MM.1S (cell line): ENCODE measurements at regions not wholly inside any gene's neighbourhood (a gene's known extent, or its start where the extent isn't known, plus 50 kb on each side); places are given as distances from the start of the nearest gene placed in this dataset.
"Not testable (repeated sequence)": the region's sequence is repeated elsewhere in the genome, so short reads cannot be mapped to it uniquely, and the experiment has no call there.

Experiments
- DNase-seq: peaks from one replicate; pipeline ENCODE4 v3.0.0-alpha.2; 2015
- H2AFZ ChIP-seq: fragments of 300-600 bp; sonication (generic); 2 replicates; pipeline ENCODE4 v1.6.0; 2016; ENCODE audit warnings: antibody characterized with exemption, low read length
- H3F3A ChIP-seq: fragments of 300-600 bp; sonication (generic); 2 replicates; pipeline ENCODE4 v1.6.1; 2016; ENCODE audit warnings: mild to moderate bottlenecking, antibody characterized with exemption, low read length, moderate library complexity, mixed read lengths; ENCODE audit not compliant: insufficient read depth
- H3K27ac ChIP-seq: fragments of 300-600 bp; sonication (generic); 2 replicates; pipeline ENCODE4 v1.5.1; 2016; ENCODE audit warnings: mild to moderate bottlenecking, low read length
- H3K27me3 ChIP-seq: fragments of 300-600 bp; sonication (generic); replicated peaks from 2 replicates; pipeline ENCODE4 v1.6.0; 2016; ENCODE audit warnings: low read length; ENCODE audit not compliant: insufficient read depth
- H3K36me3 ChIP-seq: fragments of 300-600 bp; sonication (generic); replicated peaks from 2 replicates; pipeline ENCODE4 v1.6.1; 2016; ENCODE audit warnings: mild to moderate bottlenecking, low read length, mixed read lengths; ENCODE audit not compliant: insufficient read depth
- H3K4me1 ChIP-seq: fragments of 300-600 bp; sonication (generic); 2 replicates; pipeline ENCODE4 v1.6.1; 2016; ENCODE audit warnings: low read length, mixed read lengths
- H3K4me2 ChIP-seq: fragments of 300-600 bp; sonication (generic); 2 replicates; pipeline ENCODE4 v1.6.0; 2016; ENCODE audit warnings: low read depth, low read length
- H3K4me3 ChIP-seq: fragments of 300-600 bp; sonication (generic); 2 replicates; pipeline ENCODE4 v1.5.1; 2016; ENCODE audit warnings: low read length, mixed read lengths
- H3K79me2 ChIP-seq: fragments of 300-600 bp; sonication (generic); 2 replicates; pipeline ENCODE4 v1.6.1; 2016; ENCODE audit warnings: mixed run types, low read length, mixed read lengths
- H3K9ac ChIP-seq: fragments of 300-600 bp; sonication (generic); 2 replicates; pipeline ENCODE4 v1.6.1; 2016; ENCODE audit warnings: low read length, mixed read lengths
- H3K9me2 ChIP-seq: fragments of 300-600 bp; sonication (generic); replicated peaks from 2 replicates; pipeline ENCODE4 v1.6.1; 2016; ENCODE audit warnings: mild to moderate bottlenecking, low read length, mixed read lengths; ENCODE audit not compliant: insufficient read depth
- H3K9me3 ChIP-seq: fragments of 300-600 bp; sonication (generic); replicated peaks from 2 replicates; pipeline ENCODE4 v1.6.1; 2016; ENCODE audit warnings: mild to moderate bottlenecking, low read length, mixed read lengths; ENCODE audit not compliant: insufficient read depth
- H4K20me1 ChIP-seq: fragments of 300-600 bp; sonication (generic); 2 replicates; pipeline ENCODE4 v1.6.1; 2016; ENCODE audit warnings: mild to moderate bottlenecking, low read length, moderate library complexity, mixed read lengths; ENCODE audit not compliant: insufficient read depth
- CTCF ChIP-seq: fragments of 300-600 bp; sonication (generic); IDR thresholded peaks from 2 replicates; pipeline ENCODE4 v1.5.1; 2016; ENCODE audit warnings: antibody characterized with exemption, low read length, mixed read lengths
- EZH2 ChIP-seq: fragments of 300-600 bp; sonication (generic); optimal IDR thresholded peaks from 2 replicates; pipeline ENCODE3; 2017; ENCODE audit warnings: low read depth, mild to moderate bottlenecking, antibody characterized with exemption, low read length, mixed read lengths
- EZH2phosphoT487 ChIP-seq: fragments of 300-600 bp; sonication (generic); IDR thresholded peaks from 2 replicates; pipeline ENCODE4 v1.6.1; 2018; ENCODE audit warnings: antibody characterized with exemption, low read length

GRCh38 chr9:3736161-3736560, 210.4 kb upstream of the RFX3 start:
- TF ChIP-seq CTCF = no peak
- no peak for TF ChIP-seq EZH2
- no peak for TF ChIP-seq EZH2phosphoT487
- DNase-seq = no peak

GRCh38 chr9:3735251-3735650, 209.4 kb upstream of the RFX3 start:
- H3K4me3 ChIP-seq = no peak overlapping the region
- TF ChIP-seq CTCF = no peak
- TF ChIP-seq EZH2phosphoT487 = no peak
- no peak for TF ChIP-seq EZH2
- H3K9me3 ChIP-seq = no peaks in the 10 kb centered on the region
- H3K9me2 ChIP-seq = no peaks in the 10 kb centered on the region
- no peak overlapping the region for H3K27ac ChIP-seq
- H3F3A ChIP-seq = peaks cover 9% of the 10 kb centered on the region; the same call in 1 of the 2 replicates
- H3K9ac ChIP-seq = no peak overlapping the region
- no peaks in the 10 kb centered on the region for H3K79me2 ChIP-seq
- no peak for DNase-seq
- no peak overlapping the region for H2AFZ ChIP-seq
- no peaks in the 10 kb centered on the region for H3K36me3 ChIP-seq
- H3K4me2 ChIP-seq = no peak overlapping the region
- no peaks in the 10 kb centered on the region for H4K20me1 ChIP-seq
- no peaks in the 10 kb centered on the region for H3K27me3 ChIP-seq
- H3K4me1 ChIP-seq = peaks cover 21% of the 10 kb centered on the region

More at GRCh38 chr9:3736161-3736560, 210.4 kb upstream of the RFX3 start:
- Histone ChIP-seq H3K9me2 (no peaks in the 10 kb centered on the region), H3K36me3 (no peaks in the 10 kb centered on the region), H4K20me1 (no peaks in the 10 kb centered on the region), H3K79me2 (no peaks in the 10 kb centered on the region), H3K4me1 (peaks cover 16% of the 10 kb centered on the region), H3K27me3 (no peaks in the 10 kb centered on the region), H3K9ac (no peak overlapping the region), H3F3A (peaks cover under 1% of the 10 kb centered on the region; the same call in 1 of the 2 replicates), H3K9me3 (no peaks in the 10 kb centered on the region), H3K27ac (no peak overlapping the region), H3K4me2 (no peak overlapping the region), H2AFZ (no peak overlapping the region), H3K4me3 (no peak overlapping the region)

- H3K4me2 ChIP-seq, H3K4me3 ChIP-seq: not testable (repeated sequence)
- peaks cover 11% of the 10 kb centered on the region; the same call in 1 of the 2 replicates for H3F3A ChIP-seq
Measured at GRCh38 chr9:3733527-3734262, 207.9 kb upstream of the RFX3 start.

GRCh38 chr9:3733039-3733408, 207.2 kb upstream of the RFX3 start:
- DNase-seq = no peak
- no peaks in the 10 kb centered on the region for H3K27me3 ChIP-seq
- no peak overlapping the region for H3K4me2 ChIP-seq
- no peak overlapping the region for H3K4me3 ChIP-seq
- H3K4me1 ChIP-seq = peaks cover 21% of the 10 kb centered on the region
- no peaks in the 10 kb centered on the region for H3K9me2 ChIP-seq
- H3K9ac ChIP-seq = no peak overlapping the region
- H3K79me2 ChIP-seq = no peaks in the 10 kb centered on the region
- H2AFZ ChIP-seq = no peak overlapping the region
- TF ChIP-seq EZH2phosphoT487 (no peak), EZH2 (no peak)
- H3K27ac ChIP-seq = no peak overlapping the region
- H4K20me1 ChIP-seq = no peaks in the 10 kb centered on the region
- no peaks in the 10 kb centered on the region for H3K9me3 ChIP-seq
- H3F3A ChIP-seq = peaks cover 11% of the 10 kb centered on the region; the same call in 1 of the 2 replicates
- H3K36me3 ChIP-seq = no peaks in the 10 kb centered on the region

More at GRCh38 chr9:3733527-3734262, 207.9 kb upstream of the RFX3 start:
- H3K27ac ChIP-seq, H2AFZ ChIP-seq, H3K9me2 ChIP-seq, H3K27me3 ChIP-seq, H3K9ac ChIP-seq, H3K79me2 ChIP-seq, H4K20me1 ChIP-seq, H3K9me3 ChIP-seq, DNase-seq, H3K36me3 ChIP-seq: not testable (repeated sequence)
- H3K4me1 ChIP-seq = peaks cover 21% of the 10 kb centered on the region
